Dedifferentiated amniotic fluid mesenchymal stem cell (primary cell): ENCODE measurements at regions not wholly inside any gene's neighbourhood (a gene's known extent, or its start where the extent isn't known, plus 50 kb on each side); places are given as distances from the start of the nearest gene placed in this dataset.
"Not testable (repeated sequence)": the region's sequence is repeated elsewhere in the genome, so short reads cannot be mapped to it uniquely, and the experiment has no call there.

Experiments
- DNase-seq: peaks from one replicate; pipeline ENCODE4 v3.0.0-alpha.2; 2016; ENCODE audit errors: extremely low spot score

DNA sequence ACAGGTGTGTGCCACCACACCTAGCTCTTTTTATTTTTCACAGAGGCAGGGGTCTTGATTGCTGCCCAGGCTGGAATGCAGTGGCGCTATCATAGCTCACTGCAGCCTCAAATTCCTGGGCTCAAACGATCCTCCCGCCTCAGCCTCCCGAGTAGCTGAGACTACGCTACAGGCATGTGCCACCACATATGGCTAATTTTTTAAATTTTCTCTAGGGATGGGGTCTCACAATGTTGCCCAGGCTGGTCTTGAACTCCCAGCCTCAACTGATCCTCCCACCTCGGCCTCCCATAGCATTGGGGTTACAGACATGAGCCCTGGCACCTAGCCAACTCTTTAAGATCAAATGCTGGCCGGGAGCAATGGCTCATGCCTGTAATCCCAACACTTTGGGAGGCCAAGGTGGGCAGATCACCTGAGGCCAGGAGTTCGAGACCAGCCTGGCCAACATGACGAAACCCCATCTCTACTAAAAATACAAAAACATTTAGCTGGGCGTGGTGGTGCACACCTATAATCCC, 50.6 kb upstream of the MYL10 start:
- not testable (repeated sequence) for DNase-seq

DNA sequence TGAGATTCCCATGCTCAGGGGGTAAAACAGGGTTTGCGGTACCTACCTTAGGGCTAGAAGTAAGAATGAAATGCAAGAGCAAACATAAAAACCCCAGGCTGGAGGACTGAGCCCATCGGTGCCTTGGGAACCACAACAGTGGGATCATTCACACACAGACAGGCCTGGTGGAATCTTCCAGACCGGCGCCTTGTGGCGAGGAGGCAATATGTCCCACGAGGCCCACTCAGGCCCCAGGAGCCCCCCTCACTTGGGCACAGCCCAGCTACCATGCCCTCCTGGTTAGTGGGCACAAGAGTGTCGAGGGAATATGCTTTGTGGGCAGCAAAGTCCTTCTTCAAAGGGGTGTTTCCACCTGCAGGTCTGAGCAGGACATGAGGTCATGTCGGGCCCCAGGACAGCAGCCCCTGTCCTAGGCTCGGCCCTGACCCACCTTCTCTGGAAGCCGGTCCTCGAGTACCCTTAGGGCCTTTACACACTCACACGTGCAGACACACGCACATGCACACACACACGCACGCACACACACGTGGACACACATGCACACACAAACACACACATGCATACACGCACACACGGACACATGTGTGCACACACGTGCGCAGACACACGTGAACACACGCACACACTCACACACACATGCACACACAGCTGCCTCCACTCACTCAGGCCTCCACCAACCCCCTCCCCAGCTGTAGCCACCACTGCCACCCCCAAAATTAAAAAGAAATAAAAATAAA, 51.5 kb upstream of the MYL10 start:
- DNase-seq: no peak

DNA sequence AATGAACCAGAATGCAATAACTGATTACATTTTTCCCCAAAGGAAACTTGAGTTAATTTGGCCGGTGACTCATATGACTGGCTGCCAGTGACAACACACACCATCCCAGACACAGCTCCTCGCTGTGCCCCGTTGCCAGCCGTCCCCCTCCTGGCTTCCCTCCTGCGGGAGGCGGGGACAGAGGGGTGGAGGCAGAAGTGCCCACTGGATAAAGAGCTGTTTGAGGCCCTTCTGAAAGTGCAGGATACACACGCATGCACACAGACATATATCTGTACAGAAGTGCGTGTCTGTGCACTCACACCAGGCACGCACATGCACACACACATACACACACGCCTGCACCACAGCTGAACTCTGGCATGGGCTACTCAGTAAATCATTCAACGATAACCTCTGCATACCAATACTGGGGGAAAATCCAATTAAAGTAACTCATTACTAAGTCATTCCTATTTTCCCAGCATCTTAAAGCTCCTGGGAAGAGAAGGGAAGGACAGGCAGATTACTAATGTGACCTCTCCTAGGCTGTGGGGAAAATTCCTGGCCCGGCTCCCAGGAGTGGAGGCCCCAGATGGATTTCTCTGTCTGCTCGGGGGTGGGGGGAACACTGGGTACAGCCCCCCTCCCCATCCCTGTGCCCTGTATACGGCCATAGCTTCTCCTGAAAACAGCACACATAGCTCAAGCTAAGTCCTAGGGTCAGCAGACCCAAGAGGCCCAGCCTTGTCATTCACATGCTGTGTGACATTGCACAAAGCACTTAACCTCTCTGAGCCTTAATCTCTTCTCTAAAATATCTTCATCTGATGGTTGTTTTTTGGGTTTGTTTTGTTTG, 52.3 kb upstream of the MYL10 start:
- DNase-seq: peak; percentile 84

DNA sequence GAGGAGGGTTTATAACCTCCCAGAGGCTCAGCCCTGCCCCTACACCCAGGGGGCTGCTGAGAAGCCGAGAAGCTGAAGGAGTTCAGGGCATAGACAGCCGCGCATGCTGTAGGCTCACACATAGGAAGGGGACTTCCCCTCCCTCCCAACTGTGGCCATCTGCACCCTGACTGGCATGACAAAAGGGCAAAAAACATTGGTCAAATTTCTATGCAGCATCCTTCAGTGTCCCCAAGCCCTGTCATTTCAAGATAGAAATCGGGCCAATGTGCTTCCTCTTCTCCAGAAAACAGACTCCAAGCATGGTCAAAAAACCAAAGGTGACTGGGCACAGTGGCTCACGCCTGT, 55.9 kb upstream of the MYL10 start:
- no peak for DNase-seq

DNA sequence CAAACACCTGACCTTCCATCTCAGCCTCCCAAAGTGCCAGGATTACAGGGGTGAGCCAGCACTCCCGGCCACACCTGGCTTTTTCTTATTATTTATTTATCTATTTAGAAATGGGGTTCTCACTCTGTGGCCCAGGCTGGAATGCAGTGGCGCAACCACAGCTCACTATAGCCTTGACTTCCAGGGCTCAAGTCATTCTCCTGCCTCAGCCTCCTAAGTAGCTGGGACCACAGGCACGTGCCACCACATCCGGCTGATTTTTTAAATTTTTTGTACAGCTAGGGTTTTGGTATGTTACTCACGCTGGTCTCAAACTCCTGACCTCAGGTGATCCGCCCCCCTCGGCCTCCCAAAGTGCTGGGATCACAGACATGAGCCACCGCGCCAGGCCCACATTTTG, 56.9 kb upstream of the MYL10 start:
- DNase-seq: no peak

DNA sequence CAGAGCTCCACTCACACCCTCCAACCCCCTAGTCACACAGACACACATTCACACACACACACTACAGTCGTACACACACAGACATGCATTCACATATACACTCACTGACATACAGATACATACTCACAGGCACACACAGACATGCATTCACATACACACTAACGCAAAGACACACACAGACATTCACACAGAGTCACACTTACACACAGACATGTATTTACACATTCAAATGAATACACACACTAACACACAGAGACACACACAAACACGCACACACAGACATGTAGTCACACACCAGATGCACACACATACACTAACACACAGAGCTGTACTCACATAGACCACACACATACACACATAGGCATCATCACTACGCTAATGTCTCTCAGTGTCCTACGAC, 58.0 kb upstream of the MYL10 start:
- no peak for DNase-seq

DNA sequence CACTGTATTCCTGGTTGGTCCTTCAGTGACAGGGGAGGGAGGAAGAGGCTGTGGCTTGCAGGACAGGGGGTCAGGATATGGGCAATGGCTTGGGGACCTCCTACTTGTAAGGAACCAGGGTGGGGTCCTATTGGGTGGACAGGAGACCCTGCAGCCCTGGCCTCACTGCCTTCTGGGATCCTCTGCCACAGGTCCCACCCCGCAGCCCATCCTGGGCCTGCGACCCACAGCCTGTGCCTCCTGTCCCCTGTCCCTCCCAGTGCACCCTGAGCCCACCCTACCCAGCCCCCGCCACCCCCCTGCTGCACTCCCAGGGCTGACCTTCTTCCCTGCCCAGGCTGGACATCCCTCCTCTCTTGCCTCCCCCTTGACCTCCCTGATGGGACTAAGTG, 58.7 kb upstream of the MYL10 start:
- no peak for DNase-seq

DNA sequence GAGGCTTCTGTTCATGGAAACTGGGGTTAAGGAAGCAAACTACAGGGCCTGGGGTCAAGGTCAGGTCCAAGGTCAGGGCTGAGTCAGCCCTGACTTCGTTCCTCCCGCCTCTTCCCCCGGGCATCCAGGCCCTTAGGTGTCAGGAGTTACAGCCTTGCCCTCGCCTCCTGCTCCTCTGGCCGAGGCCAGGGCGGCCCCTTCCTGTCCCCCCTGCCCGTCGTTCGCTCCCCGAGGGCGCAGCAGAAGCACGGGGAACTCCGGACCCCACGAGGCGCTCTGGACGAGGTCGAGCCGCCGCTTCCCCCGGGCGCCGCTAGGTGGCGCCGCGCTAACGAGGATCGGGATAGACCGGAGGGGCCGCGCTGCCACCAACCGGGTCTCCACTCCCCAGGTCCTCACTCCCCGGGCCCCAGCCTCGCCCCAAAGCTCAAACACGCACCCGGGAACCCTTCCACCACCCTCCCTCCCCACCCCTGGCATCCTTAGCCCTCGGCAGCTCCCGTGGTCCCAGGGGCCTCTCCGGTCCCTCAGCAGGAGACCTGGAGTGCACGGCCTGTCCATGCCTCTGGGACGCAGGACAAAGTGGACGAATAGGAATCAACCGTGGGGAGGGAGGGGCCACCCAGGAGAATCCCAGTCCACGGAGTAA, 59.2 kb upstream of the MYL10 start:
- peak; percentile 24 for DNase-seq

DNA sequence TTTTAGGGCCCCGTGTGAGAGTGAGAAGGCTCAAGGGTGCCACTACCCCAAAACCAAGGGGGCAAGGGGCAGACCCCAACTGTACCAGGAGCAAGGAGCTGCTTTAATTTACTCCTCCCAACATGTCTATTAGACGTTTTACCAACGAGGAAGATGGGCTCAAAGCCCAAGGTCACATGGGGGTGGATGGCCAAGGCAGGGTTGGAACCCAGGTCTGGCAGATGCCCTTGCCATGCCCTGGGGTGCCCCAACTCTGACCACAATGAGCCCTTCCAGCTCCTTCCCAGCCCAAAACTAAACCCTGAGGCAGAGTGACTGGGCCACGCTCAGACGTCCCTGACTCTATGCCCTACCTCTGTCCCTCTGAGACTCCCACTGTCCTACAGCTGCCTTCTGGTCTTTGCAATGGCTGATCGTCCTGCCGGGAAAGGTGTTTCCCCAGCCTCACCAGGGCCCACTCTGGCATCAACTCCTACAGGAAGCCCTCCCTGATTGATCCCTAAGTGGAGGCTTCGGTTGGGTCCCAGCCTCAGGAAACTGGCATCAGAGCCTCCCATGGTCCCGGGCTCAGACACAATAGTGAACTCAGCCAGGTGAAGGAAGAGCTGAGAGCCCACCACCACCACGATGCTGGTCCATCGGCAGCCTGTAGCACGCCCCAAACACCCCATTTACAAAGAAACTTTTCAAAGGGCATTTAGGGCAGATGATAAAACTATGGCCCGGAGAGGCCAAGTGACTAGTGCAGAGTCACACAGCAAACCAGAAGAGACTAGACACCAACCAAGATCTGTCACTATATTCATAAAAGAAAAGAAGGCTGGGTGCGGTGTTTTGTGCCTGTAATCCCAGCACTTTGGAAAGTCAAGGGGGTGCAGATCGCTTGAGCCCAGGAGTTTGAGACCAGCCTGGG, 60.2 kb upstream of the MYL10 start:
- DNase-seq: no peak

DNA sequence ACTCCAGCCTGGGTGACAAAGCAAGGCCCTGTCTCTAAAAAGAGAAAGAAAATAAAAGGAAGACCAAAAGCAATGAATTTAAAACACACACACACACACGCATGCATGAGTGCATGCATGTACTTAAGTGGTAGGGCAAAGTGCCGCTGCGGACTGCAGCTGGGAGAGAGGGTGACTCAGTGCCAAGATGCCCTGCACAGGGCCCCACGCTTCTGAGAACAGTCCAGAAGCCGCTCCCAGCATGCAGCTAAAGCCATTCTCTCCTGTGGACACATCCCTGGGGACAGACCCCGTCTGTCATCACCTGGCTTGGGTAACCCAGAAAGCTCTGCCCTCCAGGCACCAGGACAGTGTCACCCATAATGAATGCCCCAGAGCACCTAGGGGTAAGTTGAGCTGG, 61.0 kb upstream of the MYL10 start:
- DNase-seq: no peak

DNA sequence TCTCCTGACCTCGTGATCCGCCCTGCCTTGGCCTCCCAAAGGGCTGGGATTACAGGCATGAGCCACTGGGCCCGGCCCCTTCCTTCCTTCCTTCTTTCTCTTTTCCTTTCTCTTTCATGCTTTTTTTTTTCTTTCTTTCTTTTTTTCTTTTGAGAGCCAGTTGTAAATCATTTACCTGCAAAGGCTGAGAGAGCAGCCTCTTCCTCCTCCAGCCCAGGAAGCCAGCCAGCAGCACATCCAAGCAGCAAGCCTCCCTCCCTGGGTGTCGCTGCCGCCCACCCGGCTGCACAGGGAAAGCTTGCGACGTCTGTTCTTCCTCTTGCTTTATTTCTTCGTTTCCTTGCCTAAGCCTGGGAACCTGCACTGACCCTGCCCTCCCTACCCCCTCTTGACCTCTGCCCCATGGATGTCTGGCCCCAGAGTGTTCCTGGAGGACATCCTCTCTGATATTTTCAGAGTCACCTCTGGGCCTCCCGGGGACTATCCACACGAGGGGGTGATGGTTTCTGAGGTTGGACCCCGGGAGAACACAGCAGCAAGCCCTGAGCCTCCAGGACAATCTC, 62.8 kb upstream of the MYL10 start:
- DNase-seq: no peak

DNA sequence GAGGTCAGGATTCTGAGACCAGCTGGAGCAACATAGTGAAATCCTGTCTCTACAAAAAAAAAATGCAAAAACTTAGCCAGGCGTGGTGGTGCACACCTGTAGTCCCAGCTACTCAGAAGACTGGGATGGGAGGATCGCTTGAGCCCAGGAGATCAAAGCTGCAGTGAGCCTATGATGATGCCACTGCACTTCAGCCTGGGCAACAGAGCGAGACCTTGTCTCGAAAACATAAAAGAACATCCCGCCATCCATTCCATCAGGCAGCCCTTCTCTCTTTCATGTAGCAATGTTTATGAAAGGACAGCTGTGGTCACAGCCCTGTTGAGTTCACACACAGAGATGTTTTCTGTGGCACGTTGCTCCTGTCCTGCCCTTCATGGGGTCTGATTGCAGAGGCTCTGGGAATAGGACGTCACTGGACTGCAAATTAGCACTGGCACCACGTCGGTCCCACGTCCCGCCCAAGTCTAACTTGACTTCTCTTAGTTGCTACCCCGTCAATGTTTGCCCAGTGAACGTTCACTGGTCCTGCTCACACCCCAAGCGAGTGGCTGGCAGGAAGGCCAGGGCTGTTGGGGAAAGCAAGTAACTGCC, 64.5 kb upstream of the MYL10 start:
- DNase-seq: no peak

DNA sequence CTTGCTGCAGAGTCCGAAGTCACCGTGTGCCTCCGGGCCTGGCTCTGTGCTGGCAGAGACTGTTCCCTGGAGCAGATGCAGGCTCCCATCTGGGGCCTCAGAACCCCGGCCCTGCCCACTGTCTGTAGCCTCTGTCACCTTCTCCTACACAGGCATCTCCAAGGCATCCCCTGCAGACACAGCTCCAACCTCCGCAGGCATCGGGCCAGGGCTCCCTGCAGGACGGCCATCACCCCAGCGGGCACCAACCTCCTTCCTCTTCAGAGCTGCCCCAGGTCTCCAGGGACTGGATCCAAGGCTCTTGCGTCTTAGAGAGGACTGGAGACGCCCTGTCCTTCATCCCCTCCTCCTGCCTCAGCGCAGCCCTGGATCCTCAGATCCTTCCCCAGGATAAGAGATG, 69.9 kb upstream of the MYL10 start:
- DNase-seq: no peak

DNA sequence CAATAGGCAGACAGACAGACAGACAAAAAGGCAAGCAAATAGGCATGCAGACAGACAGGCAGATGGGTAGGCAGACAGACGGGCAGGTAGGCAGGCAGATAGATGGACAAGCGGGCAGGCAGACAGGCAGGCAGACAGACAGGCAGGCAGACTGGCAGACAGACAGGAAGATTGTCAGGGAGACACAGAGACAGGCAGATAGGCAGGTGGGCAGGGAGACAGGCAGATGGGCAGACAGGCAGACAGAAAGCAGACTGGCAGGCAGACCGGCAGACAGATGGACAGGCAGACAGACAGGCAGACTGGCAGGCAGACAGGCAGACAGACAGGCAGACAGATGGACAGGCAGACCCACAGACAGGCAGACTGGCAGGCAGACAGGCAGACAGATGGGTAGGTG, 70.3 kb upstream of the MYL10 start:
- DNase-seq: no peak

DNA sequence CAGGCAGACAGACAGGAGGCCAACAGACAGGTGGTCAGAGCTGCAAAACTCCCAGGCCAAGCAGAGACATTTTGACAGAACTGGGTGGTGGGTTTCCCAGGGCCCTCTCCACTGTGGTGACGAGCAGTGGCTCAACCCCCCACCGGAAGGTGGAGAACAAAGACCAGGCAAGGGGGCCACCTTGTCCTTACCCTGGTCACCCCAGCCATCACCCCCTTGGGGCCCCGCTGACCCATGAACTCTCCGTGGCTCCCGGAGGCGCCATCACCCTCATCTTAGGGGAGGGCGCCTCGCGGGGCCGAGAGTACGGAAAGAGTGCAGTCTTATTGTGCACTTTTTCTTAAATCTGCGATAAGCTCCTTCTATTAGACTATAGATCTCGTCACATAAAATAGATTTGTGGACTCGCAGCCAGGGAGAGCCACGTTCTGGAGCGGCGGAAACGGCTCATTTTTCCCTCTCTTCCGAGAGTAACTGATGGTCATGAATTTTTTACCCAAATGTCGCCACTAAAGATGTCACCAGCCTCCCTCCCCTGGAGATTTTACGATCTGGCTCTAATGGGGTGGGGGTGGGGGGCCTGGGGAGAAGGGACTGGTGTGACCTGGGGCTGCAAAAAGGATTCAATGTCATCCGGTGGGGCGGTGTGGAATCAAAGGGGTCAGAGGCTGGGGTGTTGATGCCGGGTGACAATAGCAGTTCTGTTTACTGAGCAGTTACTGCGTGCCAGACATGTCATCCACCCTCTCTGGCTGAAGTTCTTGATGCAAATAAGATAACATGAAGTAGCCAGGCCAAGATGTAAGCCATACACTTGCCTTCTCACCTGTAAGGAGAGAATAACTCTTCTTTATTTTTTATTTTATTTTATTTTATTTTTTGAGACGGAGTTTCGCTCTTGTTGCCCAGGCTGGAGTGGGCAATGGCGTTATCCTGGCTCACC, 71.1 kb upstream of the MYL10 start:
- DNase-seq: no peak

DNA sequence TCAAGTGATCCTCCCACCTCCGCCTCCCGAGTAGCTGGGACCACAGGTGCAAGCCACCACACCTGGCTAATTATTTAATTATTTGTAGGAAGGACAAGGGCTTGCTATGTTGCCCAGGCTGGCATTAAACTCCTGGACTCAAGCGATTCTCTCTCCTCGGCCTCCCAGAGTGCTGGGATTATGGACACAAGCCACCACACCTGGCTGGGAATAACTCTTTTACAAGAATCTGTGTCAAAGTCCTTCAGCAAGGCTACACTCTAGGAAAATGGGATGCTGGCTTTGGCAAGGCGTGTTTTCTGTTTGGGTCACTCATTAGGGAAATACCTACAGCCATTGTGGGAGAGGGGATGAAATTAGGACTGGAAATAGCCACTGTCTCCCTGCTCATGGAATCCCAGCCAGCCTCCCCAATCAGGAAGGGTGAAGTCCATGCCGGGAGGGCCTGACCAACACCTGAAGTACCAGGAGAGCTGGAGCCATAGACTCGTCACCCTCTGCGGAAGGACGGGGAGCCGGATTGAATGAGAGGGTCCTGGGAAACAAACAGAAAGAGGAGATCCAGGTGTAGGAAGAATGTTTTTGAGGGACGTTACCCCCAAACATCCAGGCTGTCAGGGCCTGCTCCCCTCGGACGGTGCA, 72.2 kb upstream of the MYL10 start:
- no peak for DNase-seq

DNA sequence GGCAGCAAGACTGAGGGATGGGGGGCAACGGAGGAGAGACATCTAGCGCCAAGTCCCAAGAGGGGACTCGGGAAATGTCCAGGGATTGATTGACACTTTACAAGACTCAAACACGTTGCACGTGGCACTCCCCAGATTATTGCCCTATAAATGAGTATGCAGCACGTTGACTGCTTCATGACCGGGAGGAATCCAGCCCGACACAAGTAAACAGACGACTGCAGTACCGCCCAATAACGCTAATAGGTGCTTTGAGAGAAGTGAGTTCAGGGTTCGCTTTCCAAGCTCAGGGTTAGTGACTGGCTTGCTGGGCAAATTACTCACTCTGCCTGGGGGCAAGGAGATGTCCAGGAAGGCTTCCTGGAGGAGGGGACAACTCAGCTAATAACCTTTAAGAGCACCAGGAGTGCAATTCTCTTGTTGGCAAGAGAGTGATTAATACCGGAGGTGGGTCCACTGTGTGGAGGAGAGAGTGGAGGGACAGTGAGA, 73.3 kb upstream of the MYL10 start:
- DNase-seq: no peak

DNA sequence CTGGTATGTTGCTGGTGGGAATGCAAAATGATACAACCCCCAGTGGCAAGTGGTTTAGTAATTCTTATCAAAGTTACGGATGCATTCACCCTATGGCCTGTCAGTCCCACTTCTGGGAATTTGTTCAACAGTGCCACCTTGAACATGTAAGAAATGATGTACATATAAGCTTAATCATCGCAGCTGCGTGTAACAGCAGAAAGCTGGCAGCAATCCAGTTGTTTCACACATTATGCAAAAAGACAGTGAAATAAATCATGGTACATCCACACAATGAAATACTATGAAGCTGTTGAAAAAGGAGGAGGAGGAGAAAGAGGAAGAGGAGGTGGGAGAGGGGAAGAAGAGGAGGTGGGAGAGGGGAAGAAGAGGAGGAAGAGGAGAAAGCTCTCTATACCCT, 76.2 kb upstream of the MYL10 start:
- DNase-seq: no peak

DNA sequence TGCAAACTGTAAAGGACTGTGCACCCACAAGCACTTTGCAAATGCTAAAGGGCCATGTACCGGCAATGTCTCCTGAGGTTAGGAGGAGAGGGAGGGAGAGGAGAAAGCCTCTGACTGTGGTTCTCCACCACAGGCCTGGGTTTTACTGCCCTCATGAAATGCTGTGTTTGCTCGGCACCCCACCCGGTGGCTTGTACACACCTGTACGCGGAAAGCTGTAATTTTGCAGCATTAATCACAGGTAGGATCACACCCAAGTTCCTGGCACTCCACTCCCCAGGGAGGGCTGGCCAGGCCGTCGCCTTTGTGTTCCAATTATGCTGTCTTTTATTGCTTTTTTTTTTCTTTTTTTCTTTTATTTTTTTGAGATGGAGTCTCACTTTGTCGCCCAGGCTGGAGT, 78.5 kb upstream of the MYL10 start:
- no peak for DNase-seq
